PC-9 (cell line): ENCODE measurements at regions not wholly inside any gene's neighbourhood (a gene's known extent, or its start where the extent isn't known, plus 50 kb on each side); places are given as distances from the start of the nearest gene placed in this dataset.

ENCODE experiments used
- BruUV-seq: library from RNA; stranded (reverse); fragments of 400-500 nt; replicated peaks from 2 replicates; lab custom pipeline; 2021; lab: Mats Ljungman, UMichigan
- CTCF ChIA-PET: fragments of 300-600 bp; sonication (Branson Sonifier 250); formaldehyde crosslinking; loops from one replicate; lab custom pipeline; 2022; ENCODE audit warnings: antibody characterized with exemption; lab: Charles Lee
- POLR2A ChIA-PET: fragments of 300-600 bp; sonication (Branson Sonifier 250); formaldehyde crosslinking; loops from one replicate; lab custom pipeline; 2022; ENCODE audit warnings: antibody characterized with exemption; ENCODE audit not compliant: unreplicated experiment; lab: Charles Lee
- DNase-seq, 2 experiments: peaks; one replicate each; pipeline versions ENCODE4 v3.0.0 to v3.0.0-alpha.2; 2015 to 2022; ENCODE audit warnings: mixed read lengths in 1 of 2
- H2AFZ ChIP-seq: fragments of 200-600 bp; sonication (generic); 2 replicates; pipeline ENCODE4 v1.8.1; 2017; ENCODE audit warnings: antibody characterized with exemption
- H3F3A ChIP-seq: fragments of 200-600 bp; sonication (generic); 2 replicates; pipeline ENCODE4 v1.8.1; 2017; ENCODE audit warnings: antibody characterized with exemption, mild to moderate bottlenecking, low read depth; ENCODE audit not compliant: insufficient read depth
- H3K27ac ChIP-seq: fragments of 200-600 bp; sonication (generic); 2 replicates; pipeline ENCODE4 v1.6.1; 2016; ENCODE audit warnings: mixed run types
- H3K27me3 ChIP-seq: fragments of 200-600 bp; sonication (generic); 2 replicates; pipeline ENCODE4 v1.6.1; 2016; ENCODE audit warnings: low read depth, mixed run types; ENCODE audit not compliant: insufficient read depth
- H3K36me3 ChIP-seq: fragments of 200-600 bp; sonication (generic); 2 replicates; pipeline ENCODE4 v1.6.1; 2016; ENCODE audit warnings: low read depth, mixed run types
- H3K4me1 ChIP-seq: fragments of 200-600 bp; sonication (generic); replicated peaks from 2 replicates; pipeline ENCODE4 v1.6.1; 2016; ENCODE audit warnings: mixed run types; ENCODE audit not compliant: insufficient read depth
- H3K4me2 ChIP-seq: fragments of 200-600 bp; sonication (generic); 2 replicates; pipeline ENCODE4 v1.6.1; 2017; ENCODE audit warnings: mixed run types
- H3K4me3 ChIP-seq: fragments of 200-600 bp; sonication (generic); 2 replicates; pipeline ENCODE4 v1.6.1; 2016; ENCODE audit warnings: mixed run types
- H3K79me2 ChIP-seq: fragments of 200-600 bp; sonication (generic); 2 replicates; pipeline ENCODE4 v1.6.1; 2017; ENCODE audit warnings: low read depth, mixed run types
- H3K9me2 ChIP-seq: fragments of 200-600 bp; sonication (generic); 2 replicates; pipeline ENCODE4 v1.8.1; 2017; ENCODE audit warnings: mild to moderate bottlenecking; ENCODE audit not compliant: insufficient read depth
- H3K9me3 ChIP-seq: fragments of 200-600 bp; sonication (generic); 2 replicates; pipeline ENCODE4 v1.8.1; 2016; ENCODE audit warnings: low read depth; ENCODE audit not compliant: insufficient read depth
- H4K20me1 ChIP-seq: fragments of 200-600 bp; sonication (generic); 2 replicates; pipeline ENCODE4 v1.8.1; 2017; ENCODE audit not compliant: insufficient read depth
- CTCF ChIP-seq: fragments of 200-600 bp; sonication (generic); conservative IDR thresholded peaks from 2 replicates; pipeline ENCODE4 v1.6.1; 2017; ENCODE audit warnings: mixed run types, antibody characterized with exemption, mild to moderate bottlenecking, moderate library complexity
- EZH2 ChIP-seq: fragments of 200-600 bp; sonication (generic); IDR thresholded peaks from 2 replicates; pipeline ENCODE4 v1.8.0; 2017; ENCODE audit warnings: antibody characterized with exemption, low read depth
- intact Hi-C: fragments of 100-400 bp; cut with micrococcal nuclease; formaldehyde crosslinking; loops from one replicate; pipeline ENCODE4 v1.10.0; 2022; ENCODE audit not compliant: unreplicated experiment

- TF ChIP-seq EZH2 (no peak), CTCF (peak; percentile 89)
- POLR2A ChIA-PET: interaction anchor here (0.6 kb wide), 1 partner anchor 99 kb away, joined by 4 read pairs; no protein-coding TSS in a partner anchor
- Histone ChIP-seq H3K27ac (no peak overlapping the region), H4K20me1 (no peaks in the 10 kb centered on the region), H3K4me3 (no peak overlapping the region), H3K9me2 (no peaks in the 10 kb centered on the region), H3K36me3 (no peaks in the 10 kb centered on the region), H3K4me2 (no peak overlapping the region), H2AFZ (no peak overlapping the region), H3K27me3 (no peaks in the 10 kb centered on the region), H3K79me2 (no peaks in the 10 kb centered on the region), H3F3A (peaks cover 23% of the 10 kb centered on the region), H3K4me1 (peaks cover 27% of the 10 kb centered on the region), H3K9me3 (no peaks in the 10 kb centered on the region)
- intact Hi-C loops: loop anchor here (1.0 kb wide), 6 partner anchors 139 to 622 kb away; no protein-coding TSS in a partner anchor
- BruUV-seq: no TSS peak
- CTCF ChIA-PET: interaction anchor here (0.5 to 2.0 kb wide), 15 partner anchors 12 to 593 kb away, joined by 3 to 31 read pairs (median 6); no protein-coding TSS in a partner anchor
- peak; percentile 76 to 94 for DNase-seq
Measured at GRCh38 chr1:39098546-39099250, 72.5 kb downstream of the NDUFS5 start.

- H3K9me3 ChIP-seq: no peaks in the 10 kb centered on the region
- no TSS peak for BruUV-seq
- peaks cover 39% of the 10 kb centered on the region for H3K4me1 ChIP-seq
- no peak overlapping the region; the same call in 1 of the 2 replicates for H3K4me3 ChIP-seq
- H3K36me3 ChIP-seq: no peaks in the 10 kb centered on the region
- peaks cover 21% of the 10 kb centered on the region for H3K79me2 ChIP-seq
- peak; percentile 85 for TF ChIP-seq CTCF
- no peak for TF ChIP-seq EZH2
- no peak overlapping the region for H2AFZ ChIP-seq
- H3K27me3 ChIP-seq: no peaks in the 10 kb centered on the region
- ChIA-PET POLR2A (interaction anchor here (0.6 to 0.7 kb wide), 3 partner anchors 81 to 136 kb away, joined by 3 to 5 read pairs (median 3); no protein-coding TSS in a partner anchor), CTCF (interaction anchor here (0.6 to 3.7 kb wide), 7 partner anchors 30 to 516 kb away, joined by 3 to 35 read pairs (median 6); no protein-coding TSS in a partner anchor)
- peak in 1 of 2 experiments; percentile 64 for DNase-seq
- no peaks in the 10 kb centered on the region for H4K20me1 ChIP-seq
- peaks cover 27% of the 10 kb centered on the region for H3F3A ChIP-seq
- intact Hi-C loops: loop anchor here (1.0 to 2.0 kb wide), 9 partner anchors 27 to 504 kb away; no protein-coding TSS in a partner anchor
- peak overlapping the region; percentile 94 for H3K4me2 ChIP-seq
- H3K27ac ChIP-seq: peak overlapping the region; percentile 74
- H3K9me2 ChIP-seq: no peaks in the 10 kb centered on the region
Measured at GRCh38 chr1:39102537-39103327, 76.6 kb downstream of the NDUFS5 start.
